ENCODE measurements at regions not wholly inside any gene's neighbourhood (a gene's known extent, or its start where the extent isn't known, plus 50 kb on each side); places are given as distances from the start of the nearest gene placed in this dataset.
A peak's percentile ranks its signal among the peaks of the same experiment; 100 is the strongest.

GRCh38 chr10:117442944-117443685 is 67.9 kb upstream of the PDZD8 start:
- in situ Hi-C loops (cut with HindIII; ENCODE audit: low sequenced_read_pairs): no loop called here
- DNase-seq (ENCODE audit: low read depth, low spot score): peak; percentile 60
- no peak overlapping the region for H3K4me3 ChIP-seq (ENCODE audit: low read depth, low read length)
- peak; percentile 88 for TF ChIP-seq CTCF (IDR thresholded peaks at IDR 0.05; ENCODE audit: low read depth, low read length)

- DNase-seq (ENCODE audit: low read depth, low spot score): no peak
- in situ Hi-C loops (cut with HindIII; ENCODE audit: low sequenced_read_pairs): no loop called here
- no peak overlapping the region for H3K4me3 ChIP-seq (ENCODE audit: low read depth, low read length)
- TF ChIP-seq CTCF (IDR thresholded peaks at IDR 0.05; ENCODE audit: low read depth, low read length): no peak
Measured at GRCh38 chr10:117442521-117442920, 67.3 kb upstream of the PDZD8 start.

GRCh38 chr10:117441812-117442443 is 66.7 kb upstream of the PDZD8 start:
- peak; percentile 78 for DNase-seq (ENCODE audit: low read depth, low spot score)
- TF ChIP-seq CTCF (IDR thresholded peaks at IDR 0.05; ENCODE audit: low read depth, low read length): no peak
- in situ Hi-C loops (cut with HindIII; ENCODE audit: low sequenced_read_pairs): no loop called here
- no peak overlapping the region for H3K4me3 ChIP-seq (ENCODE audit: low read depth, low read length)

- in situ Hi-C loops (cut with HindIII; ENCODE audit: low sequenced_read_pairs): no loop called here
- no peak for DNase-seq (ENCODE audit: low read depth, low spot score)
- no peak for TF ChIP-seq CTCF (IDR thresholded peaks at IDR 0.05; ENCODE audit: low read depth, low read length)
- H3K4me3 ChIP-seq (ENCODE audit: low read depth, low read length): no peak overlapping the region
Measured at GRCh38 chr10:117441361-117441760, 66.1 kb upstream of the PDZD8 start.

- peak; percentile 73 for DNase-seq (ENCODE audit: low read depth, low spot score)
- no peak overlapping the region for H3K4me3 ChIP-seq (ENCODE audit: low read depth, low read length)
- no peak for TF ChIP-seq CTCF (IDR thresholded peaks at IDR 0.05; ENCODE audit: low read depth, low read length)
- in situ Hi-C loops (cut with HindIII; ENCODE audit: low sequenced_read_pairs): no loop called here
Measured at GRCh38 chr10:117439243-117439912, 64.1 kb upstream of the PDZD8 start.

- H3K4me3 ChIP-seq (ENCODE audit: low read depth, low read length): no peak overlapping the region
- no peak for TF ChIP-seq CTCF (IDR thresholded peaks at IDR 0.05; ENCODE audit: low read depth, low read length)
- in situ Hi-C loops (cut with HindIII; ENCODE audit: low sequenced_read_pairs): no loop called here
- DNase-seq (ENCODE audit: low read depth, low spot score): no peak
Measured at GRCh38 chr10:117432866-117433265, 57.6 kb upstream of the PDZD8 start.

Measured in astrocyte of the spinal cord (primary cell).